Activated CD8-positive, alpha-beta memory T cell treated with anti-CD3 and anti-CD28 coated beads, Interleukin-2, amount 10 ng/mL, durations not matched to agents 7 days and 5 days (primary cell): ENCODE measurements at regions not wholly inside any gene's neighbourhood (a gene's known extent, or its start where the extent isn't known, plus 50 kb on each side); places are given as distances from the start of the nearest gene placed in this dataset.

Experiments used
- ATAC-seq: fragments of 150-1000 bp; cut with Tn5 transposase; one replicate; pipeline ENCODE4 v1.10.0; 2021; ENCODE audit warnings: moderate library complexity
- CTCF ChIA-PET: fragments of 350-600 bp; sonication (Branson Sonifier 250); formaldehyde crosslinking; loops from one replicate; lab custom pipeline; 2021; ENCODE audit warnings: antibody characterized with exemption; lab: Charles Lee
- DNase-seq: peaks from one replicate; pipeline ENCODE4 v3.0.0-alpha.2; 2020
- H3K27ac Mint-ChIP-seq: one replicate; pipeline ENCODE4 v1.8.0; 2021; ENCODE audit warnings: mild to moderate bottlenecking, mixed read lengths
- H3K27me3 Mint-ChIP-seq: one replicate; pipeline ENCODE4 v1.8.0; 2021; ENCODE audit warnings: mixed read lengths
- H3K36me3 Mint-ChIP-seq: one replicate; pipeline ENCODE4 v1.8.0; 2021; ENCODE audit warnings: mild to moderate bottlenecking, mixed read lengths
- H3K4me1 Mint-ChIP-seq: one replicate; pipeline ENCODE4 v1.8.0; 2021; ENCODE audit warnings: mixed read lengths
- H3K4me3 Mint-ChIP-seq: one replicate; pipeline ENCODE4 v1.8.0; 2021; ENCODE audit warnings: mild to moderate bottlenecking, moderate library complexity, mixed read lengths
- H3K9me3 Mint-ChIP-seq: one replicate; pipeline ENCODE4 v1.8.0; 2022; ENCODE audit warnings: low read depth, mixed read lengths

- Mint-ChIP-seq H3K4me1 (no peaks in the 10 kb centered on the region), H3K9me3 (no peaks in the 10 kb centered on the region), H3K27ac (no peak overlapping the region), H3K36me3 (no peaks in the 10 kb centered on the region), H3K27me3 (peaks cover 7% of the 10 kb centered on the region), H3K4me3 (no peak overlapping the region)
- ATAC-seq (no peak), DNase-seq (no peak)
- CTCF ChIA-PET = no interaction called here
These were observed 252.8 kb upstream of the RORA start for GRCh38 chr15:61481886-61482285.

- H3K27ac Mint-ChIP-seq = no peak overlapping the region
- CTCF ChIA-PET = no interaction called here
- DNase-seq = no peak
- H3K4me3 Mint-ChIP-seq = no peak overlapping the region
- no peaks in the 10 kb centered on the region for H3K4me1 Mint-ChIP-seq
- ATAC-seq = no peak
- H3K36me3 Mint-ChIP-seq = no peaks in the 10 kb centered on the region
- peaks cover 2% of the 10 kb centered on the region for H3K27me3 Mint-ChIP-seq
- no peaks in the 10 kb centered on the region for H3K9me3 Mint-ChIP-seq
These were observed 251.8 kb upstream of the RORA start for GRCh38 chr15:61480863-61481262.

- H3K27ac Mint-ChIP-seq = no peak overlapping the region
- ATAC-seq (no peak), DNase-seq (no peak)
- H3K27me3 Mint-ChIP-seq = peaks cover 2% of the 10 kb centered on the region
- H3K4me3 Mint-ChIP-seq = no peak overlapping the region
- CTCF ChIA-PET = no interaction called here
- no peaks in the 10 kb centered on the region for H3K9me3 Mint-ChIP-seq
- H3K36me3 Mint-ChIP-seq = no peaks in the 10 kb centered on the region
- no peaks in the 10 kb centered on the region for H3K4me1 Mint-ChIP-seq
These were observed 251.2 kb upstream of the RORA start for GRCh38 chr15:61480295-61480694.

- no peak overlapping the region for H3K27ac Mint-ChIP-seq
- H3K4me3 Mint-ChIP-seq = no peak overlapping the region
- CTCF ChIA-PET = no interaction called here
These were observed 250.5 kb upstream of the RORA start for GRCh38 chr15:61479613-61480012.

GRCh38 chr15:61476741-61477140 is 247.6 kb upstream of the RORA start:
- DNase-seq = no peak
- no peaks in the 10 kb centered on the region for H3K27me3 Mint-ChIP-seq
- no peak overlapping the region for H3K27ac Mint-ChIP-seq
- H3K4me3 Mint-ChIP-seq = no peak overlapping the region
- ATAC-seq = no peak
- no peaks in the 10 kb centered on the region for H3K4me1 Mint-ChIP-seq
- CTCF ChIA-PET = interaction anchor here (1.3 kb wide), 1 partner anchor 9 kb away, joined by 3 read pairs; no protein-coding TSS in a partner anchor
- no peaks in the 10 kb centered on the region for H3K9me3 Mint-ChIP-seq
- no peaks in the 10 kb centered on the region for H3K36me3 Mint-ChIP-seq

More at GRCh38 chr15:61479613-61480012, 250.5 kb upstream of the RORA start:
- no peak for ATAC-seq
- DNase-seq = no peak
- Mint-ChIP-seq H3K36me3 (no peaks in the 10 kb centered on the region), H3K27me3 (no peaks in the 10 kb centered on the region), H3K9me3 (no peaks in the 10 kb centered on the region), H3K4me1 (no peaks in the 10 kb centered on the region)

GRCh38 chr15:61474796-61475195 is 245.7 kb upstream of the RORA start:
- no peak overlapping the region for H3K4me3 Mint-ChIP-seq
- ATAC-seq (no peak), DNase-seq (no peak)
- no peaks in the 10 kb centered on the region for H3K36me3 Mint-ChIP-seq
- CTCF ChIA-PET = no interaction called here
- no peak overlapping the region for H3K27ac Mint-ChIP-seq
- H3K4me1 Mint-ChIP-seq = no peaks in the 10 kb centered on the region
- no peaks in the 10 kb centered on the region for H3K27me3 Mint-ChIP-seq
- no peaks in the 10 kb centered on the region for H3K9me3 Mint-ChIP-seq

GRCh38 chr15:61467823-61468222 is 238.7 kb upstream of the RORA start:
- Mint-ChIP-seq H3K9me3 (no peaks in the 10 kb centered on the region), H3K4me1 (no peaks in the 10 kb centered on the region), H3K4me3 (no peak overlapping the region), H3K36me3 (no peaks in the 10 kb centered on the region), H3K27ac (no peak overlapping the region), H3K27me3 (peaks cover 10% of the 10 kb centered on the region)
- ATAC-seq = no peak
- CTCF ChIA-PET = interaction anchor here (1.7 kb wide), 1 partner anchor 8 kb away, joined by 3 read pairs; no protein-coding TSS in a partner anchor
- DNase-seq = no peak

GRCh38 chr15:61459785-61460707 is 230.9 kb upstream of the RORA start:
- CTCF ChIA-PET = no interaction called here

GRCh38 chr15:61457050-61457733 is 228.1 kb upstream of the RORA start:
- DNase-seq (no peak), ATAC-seq (no peak)
- no peak overlapping the region for H3K4me3 Mint-ChIP-seq
- no peaks in the 10 kb centered on the region for H3K9me3 Mint-ChIP-seq
- peaks cover 21% of the 10 kb centered on the region for H3K27me3 Mint-ChIP-seq
- H3K36me3 Mint-ChIP-seq = no peaks in the 10 kb centered on the region
- no peaks in the 10 kb centered on the region for H3K4me1 Mint-ChIP-seq
- no peak overlapping the region for H3K27ac Mint-ChIP-seq
- CTCF ChIA-PET = no interaction called here

More at GRCh38 chr15:61459785-61460707, 230.9 kb upstream of the RORA start:
- H3K9me3 Mint-ChIP-seq = no peaks in the 10 kb centered on the region
- peaks cover 20% of the 10 kb centered on the region for H3K27me3 Mint-ChIP-seq
- ATAC-seq (no peak), DNase-seq (no peak)
- no peak overlapping the region for H3K4me3 Mint-ChIP-seq
- H3K36me3 Mint-ChIP-seq = no peaks in the 10 kb centered on the region
- H3K4me1 Mint-ChIP-seq = no peaks in the 10 kb centered on the region
- no peak overlapping the region for H3K27ac Mint-ChIP-seq

- Mint-ChIP-seq H3K9me3 (no peaks in the 10 kb centered on the region), H3K4me1 (no peaks in the 10 kb centered on the region), H3K36me3 (no peaks in the 10 kb centered on the region), H3K27me3 (peaks cover 4% of the 10 kb centered on the region), H3K27ac (no peak overlapping the region), H3K4me3 (no peak overlapping the region)
- CTCF ChIA-PET = no interaction called here
- DNase-seq = no peak
- no peak for ATAC-seq
These were observed 220.1 kb upstream of the RORA start for GRCh38 chr15:61449186-61449702.

- DNase-seq (no peak), ATAC-seq (no peak)
- Mint-ChIP-seq H3K36me3 (no peaks in the 10 kb centered on the region), H3K27me3 (peaks cover 4% of the 10 kb centered on the region), H3K4me1 (no peaks in the 10 kb centered on the region), H3K27ac (no peak overlapping the region), H3K4me3 (no peak overlapping the region), H3K9me3 (no peaks in the 10 kb centered on the region)
- CTCF ChIA-PET = interaction anchor here (0.6 kb wide), 1 partner anchor 227 kb away, joined by 4 read pairs; no protein-coding TSS in a partner anchor
These were observed 218.9 kb upstream of the RORA start for GRCh38 chr15:61447981-61448380.

- no peak overlapping the region for H3K4me3 Mint-ChIP-seq
- no peak overlapping the region for H3K27ac Mint-ChIP-seq
- ATAC-seq (no peak), DNase-seq (no peak)
- no peaks in the 10 kb centered on the region for H3K4me1 Mint-ChIP-seq
- peaks cover 2% of the 10 kb centered on the region for H3K9me3 Mint-ChIP-seq
- CTCF ChIA-PET = no interaction called here
- H3K36me3 Mint-ChIP-seq = no peaks in the 10 kb centered on the region
- H3K27me3 Mint-ChIP-seq = peaks cover 10% of the 10 kb centered on the region
These were observed 215.5 kb upstream of the RORA start for GRCh38 chr15:61444585-61444984.

- Mint-ChIP-seq H3K4me3 (no peak overlapping the region), H3K27ac (no peak overlapping the region), H3K9me3 (peaks cover 2% of the 10 kb centered on the region), H3K36me3 (no peaks in the 10 kb centered on the region), H3K27me3 (peaks cover 14% of the 10 kb centered on the region), H3K4me1 (no peaks in the 10 kb centered on the region)
- DNase-seq = no peak
- CTCF ChIA-PET = no interaction called here
- ATAC-seq = no peak
These were observed 213.7 kb upstream of the RORA start for GRCh38 chr15:61442821-61443220.
